HEK293 (cell line): ENCODE measurements at regions not wholly inside any gene's neighbourhood (a gene's known extent, or its start where the extent isn't known, plus 50 kb on each side); places are given as distances from the start of the nearest gene placed in this dataset.

Experiments
- ZBTB21 ChIP-seq: fragments of 450-650 bp; formaldehyde crosslinking; IDR thresholded peaks from 2 replicates; pipeline ENCODE4 v1.5.1; 2017; ENCODE audit warnings: missing biosample characterization, missing genetic modification characterization
- ZNF292 ChIP-seq: fragments of 450-650 bp; formaldehyde crosslinking; IDR thresholded peaks from 2 replicates; pipeline ENCODE4 v1.5.1; 2016; ENCODE audit warnings: low read depth, missing biosample characterization, missing genetic modification characterization, borderline replicate concordance
- TF ChIP-seq, protein P1 (sequence below): fragments of 450-650 bp; formaldehyde crosslinking; IDR thresholded peaks from 2 replicates; pipeline ENCODE4 v1.5.1; 2016; ENCODE audit warnings: missing biosample characterization, missing genetic modification characterization
- TF ChIP-seq, protein P2 (sequence below): fragments of 450-650 bp; formaldehyde crosslinking; IDR thresholded peaks from 2 replicates; pipeline ENCODE4 v1.5.1; 2016; ENCODE audit warnings: missing biosample characterization, missing genetic modification characterization

DNA sequence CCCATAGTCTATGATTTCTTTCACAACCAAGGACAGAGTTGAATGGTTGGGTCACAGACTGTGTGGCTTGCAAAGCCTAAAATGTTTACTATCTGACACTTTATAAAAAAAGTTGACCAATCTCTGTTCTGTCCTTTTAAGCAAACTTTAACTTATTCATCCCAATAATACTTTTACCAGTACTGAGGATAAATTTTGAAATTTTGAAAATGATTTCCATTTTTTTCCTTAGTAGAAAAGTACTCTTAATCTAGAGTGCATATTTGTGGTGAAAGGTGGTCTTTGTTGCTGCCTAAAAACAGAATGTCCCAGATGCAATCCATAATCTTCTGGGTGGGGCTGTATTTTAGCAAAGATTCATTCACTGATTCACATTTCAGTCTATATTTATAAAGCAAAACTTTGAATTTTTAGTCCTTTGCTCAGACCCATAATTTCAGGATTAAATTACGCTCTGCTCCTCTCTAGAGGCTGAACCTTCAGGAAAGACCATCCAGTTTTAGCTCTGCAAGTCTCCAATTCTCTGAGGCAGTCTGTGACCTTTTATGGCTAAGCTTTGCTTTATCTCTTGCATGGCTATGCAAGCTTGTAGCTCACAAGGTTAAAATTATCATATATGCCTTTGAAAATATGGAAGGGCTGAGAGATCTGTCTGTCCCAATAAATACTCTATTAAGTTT lies 573.5 kb downstream of the COL12A1 start:
- TF ChIP-seq ZBTB21 (tag by site-specific recombination) (no peak), ZNF292 (tag by site-specific recombination) (no peak)
- TF ChIP-seq, protein P1, sequence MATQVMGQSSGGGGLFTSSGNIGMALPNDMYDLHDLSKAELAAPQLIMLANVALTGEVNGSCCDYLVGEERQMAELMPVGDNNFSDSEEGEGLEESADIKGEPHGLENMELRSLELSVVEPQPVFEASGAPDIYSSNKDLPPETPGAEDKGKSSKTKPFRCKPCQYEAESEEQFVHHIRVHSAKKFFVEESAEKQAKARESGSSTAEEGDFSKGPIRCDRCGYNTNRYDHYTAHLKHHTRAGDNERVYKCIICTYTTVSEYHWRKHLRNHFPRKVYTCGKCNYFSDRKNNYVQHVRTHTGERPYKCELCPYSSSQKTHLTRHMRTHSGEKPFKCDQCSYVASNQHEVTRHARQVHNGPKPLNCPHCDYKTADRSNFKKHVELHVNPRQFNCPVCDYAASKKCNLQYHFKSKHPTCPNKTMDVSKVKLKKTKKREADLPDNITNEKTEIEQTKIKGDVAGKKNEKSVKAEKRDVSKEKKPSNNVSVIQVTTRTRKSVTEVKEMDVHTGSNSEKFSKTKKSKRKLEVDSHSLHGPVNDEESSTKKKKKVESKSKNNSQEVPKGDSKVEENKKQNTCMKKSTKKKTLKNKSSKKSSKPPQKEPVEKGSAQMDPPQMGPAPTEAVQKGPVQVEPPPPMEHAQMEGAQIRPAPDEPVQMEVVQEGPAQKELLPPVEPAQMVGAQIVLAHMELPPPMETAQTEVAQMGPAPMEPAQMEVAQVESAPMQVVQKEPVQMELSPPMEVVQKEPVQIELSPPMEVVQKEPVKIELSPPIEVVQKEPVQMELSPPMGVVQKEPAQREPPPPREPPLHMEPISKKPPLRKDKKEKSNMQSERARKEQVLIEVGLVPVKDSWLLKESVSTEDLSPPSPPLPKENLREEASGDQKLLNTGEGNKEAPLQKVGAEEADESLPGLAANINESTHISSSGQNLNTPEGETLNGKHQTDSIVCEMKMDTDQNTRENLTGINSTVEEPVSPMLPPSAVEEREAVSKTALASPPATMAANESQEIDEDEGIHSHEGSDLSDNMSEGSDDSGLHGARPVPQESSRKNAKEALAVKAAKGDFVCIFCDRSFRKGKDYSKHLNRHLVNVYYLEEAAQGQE = no peak
- TF ChIP-seq, protein P2, sequence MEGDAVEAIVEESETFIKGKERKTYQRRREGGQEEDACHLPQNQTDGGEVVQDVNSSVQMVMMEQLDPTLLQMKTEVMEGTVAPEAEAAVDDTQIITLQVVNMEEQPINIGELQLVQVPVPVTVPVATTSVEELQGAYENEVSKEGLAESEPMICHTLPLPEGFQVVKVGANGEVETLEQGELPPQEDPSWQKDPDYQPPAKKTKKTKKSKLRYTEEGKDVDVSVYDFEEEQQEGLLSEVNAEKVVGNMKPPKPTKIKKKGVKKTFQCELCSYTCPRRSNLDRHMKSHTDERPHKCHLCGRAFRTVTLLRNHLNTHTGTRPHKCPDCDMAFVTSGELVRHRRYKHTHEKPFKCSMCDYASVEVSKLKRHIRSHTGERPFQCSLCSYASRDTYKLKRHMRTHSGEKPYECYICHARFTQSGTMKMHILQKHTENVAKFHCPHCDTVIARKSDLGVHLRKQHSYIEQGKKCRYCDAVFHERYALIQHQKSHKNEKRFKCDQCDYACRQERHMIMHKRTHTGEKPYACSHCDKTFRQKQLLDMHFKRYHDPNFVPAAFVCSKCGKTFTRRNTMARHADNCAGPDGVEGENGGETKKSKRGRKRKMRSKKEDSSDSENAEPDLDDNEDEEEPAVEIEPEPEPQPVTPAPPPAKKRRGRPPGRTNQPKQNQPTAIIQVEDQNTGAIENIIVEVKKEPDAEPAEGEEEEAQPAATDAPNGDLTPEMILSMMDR = no peak
